ENCODE measurements at regions not wholly inside any gene's neighbourhood (a gene's known extent, or its start where the extent isn't known, plus 50 kb on each side); places are given as distances from the start of the nearest gene placed in this dataset.

DNA sequence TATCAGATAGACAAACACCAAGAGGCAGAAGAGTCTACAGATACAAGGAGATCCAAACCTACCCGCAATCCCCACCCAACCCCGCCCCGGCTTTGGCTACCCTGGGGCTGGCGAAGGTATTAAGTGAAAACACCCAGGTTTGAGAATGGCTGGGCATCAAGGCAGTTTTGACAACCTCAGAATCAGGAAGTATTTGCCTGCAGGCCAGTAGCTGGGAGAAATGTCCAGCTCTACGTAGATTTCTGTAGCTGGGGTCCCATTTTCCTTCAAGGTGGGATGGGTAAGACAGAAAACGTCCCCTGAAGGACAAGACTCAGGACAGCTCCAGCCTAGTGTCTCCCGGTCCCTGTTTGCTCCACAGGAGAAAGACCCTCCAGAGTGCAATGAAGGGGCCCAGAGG lies 101.8 kb upstream of the ERG start:
- TF ChIP-seq CTCF (IDR thresholded peaks at IDR 0.05; ENCODE audit: poor library complexity, severe bottlenecking) = no peak
- no peak for TF ChIP-seq REST (IDR thresholded peaks at IDR 0.05; ENCODE audit: borderline replicate concordance)
- no peak for TF ChIP-seq POLR2AphosphoS5 (IDR thresholded peaks at IDR 0.05)
- no peak for TF ChIP-seq EZH2 (IDR thresholded peaks at IDR 0.05; ENCODE audit: borderline replicate concordance, insufficient read depth, low read length, poor library complexity, severe bottlenecking)
- TF ChIP-seq EP300 (conservative IDR thresholded peaks at IDR 0.05; ENCODE audit: poor library complexity, severe bottlenecking) = no peak

Data from neural cell (in vitro differentiated cells).